Glutamatergic neuron (in vitro differentiated cells): ENCODE measurements at regions not wholly inside any gene's neighbourhood (a gene's known extent, or its start where the extent isn't known, plus 50 kb on each side); places are given as distances from the start of the nearest gene placed in this dataset.

ENCODE experiments used
- DNase-seq: peaks from one replicate; pipeline ENCODE4 v3.0.0; 2022
- H3K27ac Mint-ChIP-seq: one replicate; pipeline ENCODE4 v1.8.0; 2020; ENCODE audit warnings: mild to moderate bottlenecking, mixed read lengths, inconsistent platforms; ENCODE audit not compliant: unreplicated experiment
- H3K27me3 Mint-ChIP-seq: one replicate; pipeline ENCODE4 v1.8.0; 2020; ENCODE audit warnings: mild to moderate bottlenecking, moderate library complexity, mixed read lengths, inconsistent platforms; ENCODE audit not compliant: unreplicated experiment
- H3K36me3 Mint-ChIP-seq: one replicate; pipeline ENCODE4 v1.8.0; 2020; ENCODE audit warnings: mild to moderate bottlenecking, mixed read lengths, inconsistent platforms; ENCODE audit not compliant: unreplicated experiment
- H3K4me1 Mint-ChIP-seq: one replicate; pipeline ENCODE4 v1.8.0; 2020; ENCODE audit warnings: mild to moderate bottlenecking, low read depth, mixed read lengths, inconsistent platforms; ENCODE audit not compliant: unreplicated experiment
- H3K4me3 Mint-ChIP-seq: one replicate; pipeline ENCODE4 v1.8.0; 2020; ENCODE audit warnings: mild to moderate bottlenecking, mixed read lengths, inconsistent platforms; ENCODE audit not compliant: unreplicated experiment
- H3K9me3 Mint-ChIP-seq: one replicate; pipeline ENCODE4 v1.8.0; 2020; ENCODE audit warnings: mild to moderate bottlenecking, moderate library complexity, mixed read lengths, inconsistent platforms; ENCODE audit not compliant: unreplicated experiment
- CTCF ChIP-seq: fragments of 200-600 bp; sonication (generic); IDR thresholded peaks from one replicate; pipeline ENCODE4 v1.5.0; 2021; ENCODE audit not compliant: partially characterized antibody, unreplicated experiment

GRCh38 chr1:88455621-88456256, 228.3 kb upstream of the PKN2 start:
- Mint-ChIP-seq H3K27ac (no peak overlapping the region), H3K27me3 (no peaks in the 10 kb centered on the region), H3K36me3 (no peaks in the 10 kb centered on the region), H3K9me3 (no peaks in the 10 kb centered on the region), H3K4me1 (no peaks in the 10 kb centered on the region), H3K4me3 (no peak overlapping the region)
- TF ChIP-seq CTCF = no peak
- DNase-seq = no peak

GRCh38 chr1:88457197-88457596, 226.9 kb upstream of the PKN2 start:
- Mint-ChIP-seq H3K27ac (no peak overlapping the region), H3K27me3 (no peaks in the 10 kb centered on the region), H3K4me3 (no peak overlapping the region), H3K4me1 (no peaks in the 10 kb centered on the region), H3K9me3 (no peaks in the 10 kb centered on the region), H3K36me3 (no peaks in the 10 kb centered on the region)
- DNase-seq = no peak
- TF ChIP-seq CTCF = no peak

- Mint-ChIP-seq H3K27me3 (no peaks in the 10 kb centered on the region), H3K27ac (no peak overlapping the region), H3K4me3 (no peak overlapping the region), H3K9me3 (no peaks in the 10 kb centered on the region), H3K36me3 (no peaks in the 10 kb centered on the region), H3K4me1 (no peaks in the 10 kb centered on the region)
- no peak for TF ChIP-seq CTCF
- DNase-seq = no peak
Observed at GRCh38 chr1:88461007-88461406, 223.1 kb upstream of the PKN2 start.

GRCh38 chr1:88462096-88462487, 222.0 kb upstream of the PKN2 start:
- H3K4me3 Mint-ChIP-seq = peak overlapping the region; percentile 90
- H3K9me3 Mint-ChIP-seq = no peaks in the 10 kb centered on the region
- H3K27ac Mint-ChIP-seq = peak overlapping the region; percentile 28
- no peaks in the 10 kb centered on the region for H3K4me1 Mint-ChIP-seq
- H3K36me3 Mint-ChIP-seq = no peaks in the 10 kb centered on the region
- no peaks in the 10 kb centered on the region for H3K27me3 Mint-ChIP-seq
- DNase-seq = no peak
- no peak for TF ChIP-seq CTCF

GRCh38 chr1:88462488-88463261, 221.4 kb upstream of the PKN2 start:
- Mint-ChIP-seq H3K27me3 (no peaks in the 10 kb centered on the region), H3K4me1 (no peaks in the 10 kb centered on the region), H3K9me3 (no peaks in the 10 kb centered on the region), H3K36me3 (peaks cover 2% of the 10 kb centered on the region), H3K4me3 (peak overlapping the region; percentile 90), H3K27ac (no peak overlapping the region)
- no peak for TF ChIP-seq CTCF
- peak; percentile 68 for DNase-seq
